OCI-LY3 (cell line): ENCODE measurements at regions not wholly inside any gene's neighbourhood (a gene's known extent, or its start where the extent isn't known, plus 50 kb on each side); places are given as distances from the start of the nearest gene placed in this dataset.
"Not testable (repeated sequence)": the region's sequence is repeated elsewhere in the genome, so short reads cannot be mapped to it uniquely, and the experiment has no call there.

Experiments
- H2AFZ ChIP-seq: fragments of 200-600, 300-600 bp; shearing (Covaris generic); 2 replicates; pipeline ENCODE4 v1.6.0; 2014; ENCODE audit warnings: antibody characterized with exemption, low read depth, low read length
- H3K27ac ChIP-seq: fragments of 200-600, 300-600 bp; sonication (generic); 2 replicates; pipeline ENCODE4 v1.5.1; 2014; ENCODE audit warnings: mild to moderate bottlenecking, low read length, moderate library complexity, mixed read lengths
- H3K27me3 ChIP-seq: fragments of 200-600, 300-600 bp; sonication (generic); 2 replicates; pipeline ENCODE4 v1.6.1; 2014; ENCODE audit warnings: low read depth, low read length, mixed read lengths
- H3K36me3 ChIP-seq: fragments of 200-600, 300-600 bp; sonication (generic); replicated peaks from 2 replicates; pipeline ENCODE3; 2014; ENCODE audit warnings: low read depth, low read length, mixed read lengths
- H3K4me1 ChIP-seq: fragments of 300-600, 200-600 bp; sonication (generic); 2 replicates; pipeline ENCODE4 v1.6.1; 2014; ENCODE audit warnings: low read length, mixed read lengths
- H3K4me2 ChIP-seq: fragments of 200-600, 300-600 bp; sonication (generic); 2 replicates; pipeline ENCODE4 v1.6.1; 2014; ENCODE audit warnings: low read length, mixed read lengths
- H3K4me3 ChIP-seq: fragments of 300-600, 200-600 bp; sonication (generic); 2 replicates; pipeline ENCODE4 v1.5.1; 2014; ENCODE audit warnings: antibody characterized with exemption, mild to moderate bottlenecking, low read length, moderate library complexity
- H3K79me2 ChIP-seq: fragments of 300-600, 200-600 bp; shearing (Covaris generic); 2 replicates; pipeline ENCODE4 v1.6.1; 2014; ENCODE audit warnings: mild to moderate bottlenecking, low read length, mixed read lengths
- H3K9ac ChIP-seq: fragments of 300-600, 200-600 bp; shearing (Covaris generic); 2 replicates; pipeline ENCODE4 v1.6.0; 2014; ENCODE audit warnings: mild to moderate bottlenecking, low read length, moderate library complexity
- H3K9me3 ChIP-seq: fragments of 200-600, 300-600 bp; shearing (Covaris generic); 2 replicates; pipeline ENCODE4 v1.6.1; 2014; ENCODE audit warnings: low read length, mixed read lengths; ENCODE audit not compliant: insufficient read depth
- H4K20me1 ChIP-seq: fragments of 200-600, 300-600 bp; sonication (generic); 2 replicates; pipeline ENCODE4 v1.6.1; 2016; ENCODE audit warnings: low read length, mixed read lengths; ENCODE audit not compliant: insufficient read depth
- CTCF ChIP-seq: fragments of 200-600, 300-600 bp; sonication (generic); IDR thresholded peaks from 2 replicates; pipeline ENCODE4 v1.5.1; 2014; ENCODE audit warnings: antibody characterized with exemption, low read length, low read depth
- EZH2phosphoT487 ChIP-seq: fragments of 200-600 bp; shearing (Covaris generic); IDR thresholded peaks from 2 replicates; pipeline ENCODE4 v1.6.1; 2018; ENCODE audit warnings: antibody characterized with exemption, mixed run types, low read depth

DNA sequence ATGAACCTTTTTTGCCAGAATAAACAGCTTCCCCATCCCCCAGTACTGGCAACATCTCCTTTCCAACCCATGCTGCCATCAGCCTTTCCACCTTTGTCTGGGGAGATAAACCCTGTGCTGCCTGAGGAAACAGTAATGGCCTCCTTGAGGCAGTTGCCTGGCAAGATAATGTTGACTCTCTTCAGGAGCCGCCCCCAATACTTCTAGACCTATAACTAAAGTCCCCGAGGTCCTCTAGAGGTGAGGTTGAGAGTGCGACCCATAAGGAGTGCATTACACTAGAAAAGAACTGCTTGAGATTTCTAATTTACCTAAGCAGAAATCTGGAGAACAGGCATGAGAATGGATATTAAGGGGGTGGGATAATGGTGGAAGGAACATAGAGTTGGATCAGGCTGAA, 963.2 kb upstream of the PCDH7 start:
- no peak overlapping the region for H3K4me3 ChIP-seq
- no peak overlapping the region for H3K27ac ChIP-seq
- H2AFZ ChIP-seq, result no peak overlapping the region
- no peaks in the 10 kb centered on the region for H3K27me3 ChIP-seq
- no peaks in the 10 kb centered on the region for H4K20me1 ChIP-seq
- no peaks in the 10 kb centered on the region for H3K4me1 ChIP-seq
- no peak overlapping the region for H3K9ac ChIP-seq
- peak; percentile 14; the same call in 1 of the 2 replicates for TF ChIP-seq CTCF
- TF ChIP-seq EZH2phosphoT487, result no peak
- H3K9me3 ChIP-seq, result no peaks in the 10 kb centered on the region
- H3K36me3 ChIP-seq, result no peaks in the 10 kb centered on the region
- no peak overlapping the region for H3K4me2 ChIP-seq
- H3K79me2 ChIP-seq, result no peaks in the 10 kb centered on the region

GRCh38 chr4:29762151-29762550, 958.0 kb upstream of the PCDH7 start:
- no peaks in the 10 kb centered on the region for H3K36me3 ChIP-seq
- H4K20me1 ChIP-seq, result no peaks in the 10 kb centered on the region
- H3K27me3 ChIP-seq, result no peaks in the 10 kb centered on the region
- H3K4me1 ChIP-seq, result no peaks in the 10 kb centered on the region
- H3K4me2 ChIP-seq, result no peak overlapping the region
- no peaks in the 10 kb centered on the region for H3K9me3 ChIP-seq
- no peak overlapping the region for H3K9ac ChIP-seq
- TF ChIP-seq CTCF, result no peak
- no peak for TF ChIP-seq EZH2phosphoT487
- no peaks in the 10 kb centered on the region for H3K79me2 ChIP-seq
- no peak overlapping the region for H3K27ac ChIP-seq
- H3K4me3 ChIP-seq, result no peak overlapping the region
- H2AFZ ChIP-seq, result no peak overlapping the region

DNA sequence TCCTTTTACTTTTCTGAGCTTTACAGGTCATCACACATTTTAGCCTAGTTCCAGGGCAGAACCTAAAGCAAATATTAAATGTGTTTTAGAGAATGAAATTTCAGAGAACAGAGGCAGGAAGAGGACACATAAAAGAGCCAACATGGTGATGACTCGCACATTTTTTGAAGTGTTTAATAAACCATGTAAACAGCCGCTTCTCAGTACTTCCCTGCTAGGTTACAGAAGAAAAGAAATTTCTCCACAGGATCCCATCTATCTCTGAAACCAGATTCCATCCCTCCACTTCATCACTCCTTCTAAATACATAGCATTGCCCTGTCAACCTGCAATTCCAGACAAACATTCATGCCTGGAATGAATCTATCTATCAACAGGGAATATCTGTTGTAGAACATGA, 949.5 kb upstream of the PCDH7 start:
- no peak for TF ChIP-seq CTCF
- TF ChIP-seq EZH2phosphoT487, result no peak
- no peak overlapping the region for H3K9ac ChIP-seq
- H4K20me1 ChIP-seq, result no peaks in the 10 kb centered on the region
- peak overlapping the region; percentile 35 for H2AFZ ChIP-seq
- H3K27ac ChIP-seq, result no peak overlapping the region
- H3K36me3 ChIP-seq, result no peaks in the 10 kb centered on the region
- peaks cover 8% of the 10 kb centered on the region for H3K4me1 ChIP-seq
- no peaks in the 10 kb centered on the region for H3K27me3 ChIP-seq
- H3K79me2 ChIP-seq, result no peaks in the 10 kb centered on the region
- no peaks in the 10 kb centered on the region for H3K9me3 ChIP-seq
- no peak overlapping the region for H3K4me2 ChIP-seq
- H3K4me3 ChIP-seq, result no peak overlapping the region

DNA sequence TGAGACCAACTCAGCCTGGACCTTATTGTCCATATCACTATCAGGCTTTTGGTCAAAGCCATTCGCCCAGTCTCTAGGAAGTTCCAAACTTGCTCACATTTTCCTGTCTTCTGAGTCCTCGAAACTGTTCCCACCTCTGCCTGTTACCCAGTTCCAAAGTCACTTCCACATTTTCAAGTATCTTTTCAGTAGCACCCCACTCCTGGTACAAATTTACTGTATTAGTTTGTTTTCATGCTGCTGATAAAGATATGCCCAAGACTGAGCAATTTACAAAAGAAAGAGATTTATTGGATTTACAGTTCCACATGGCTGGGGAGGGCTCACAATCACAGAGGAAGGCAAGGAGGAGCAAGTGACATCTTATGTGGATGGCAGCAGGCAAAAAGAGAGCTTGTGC, 932.0 kb upstream of the PCDH7 start:
- H3K9ac ChIP-seq, H3K79me2 ChIP-seq, H4K20me1 ChIP-seq, H3K27me3 ChIP-seq, H3K36me3 ChIP-seq, H2AFZ ChIP-seq, H3K27ac ChIP-seq, H3K9me3 ChIP-seq, H3K4me2 ChIP-seq, H3K4me1 ChIP-seq, H3K4me3 ChIP-seq: not testable (repeated sequence)

DNA sequence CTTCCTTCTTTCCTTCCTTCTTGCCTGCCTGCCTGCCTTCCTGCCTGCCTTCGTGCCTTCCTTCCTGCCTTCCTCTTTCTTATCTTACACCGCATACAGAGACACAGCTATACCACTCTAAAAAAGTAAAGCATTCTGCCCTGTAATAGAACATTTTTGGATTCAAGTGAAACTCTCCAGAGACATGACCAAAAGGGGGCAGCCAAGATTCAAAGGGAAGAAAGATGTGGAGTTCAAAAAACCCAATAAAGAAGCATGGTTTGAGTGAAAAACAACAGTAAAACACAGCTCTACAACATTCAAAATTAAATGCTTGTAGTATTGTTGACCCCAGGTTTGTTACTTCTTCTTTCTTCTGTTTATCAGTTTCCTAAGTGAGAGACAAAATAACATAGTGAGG, 914.9 kb upstream of the PCDH7 start:
- Histone ChIP-seq H3K9ac (no peak overlapping the region), H3K36me3 (no peaks in the 10 kb centered on the region)

More for the DNA sequence above, 914.9 kb upstream of the PCDH7 start:
- H3K79me2 ChIP-seq, result no peaks in the 10 kb centered on the region
- H2AFZ ChIP-seq, result no peak overlapping the region
- peaks cover 6% of the 10 kb centered on the region for H3K9me3 ChIP-seq
- H3K27ac ChIP-seq, result no peak overlapping the region
- TF ChIP-seq EZH2phosphoT487 (no peak), CTCF (peak; percentile 35)
- no peak overlapping the region for H3K4me3 ChIP-seq
- H3K4me2 ChIP-seq, result no peak overlapping the region
- H4K20me1 ChIP-seq, result no peaks in the 10 kb centered on the region
- H3K4me1 ChIP-seq, result no peaks in the 10 kb centered on the region
- H3K27me3 ChIP-seq, result no peaks in the 10 kb centered on the region
